Hippocampal formation (tissue), 2 donors: ENCODE measurements at regions not wholly inside any gene's neighbourhood (a gene's known extent, or its start where the extent isn't known, plus 50 kb on each side); places are given as distances from the start of the nearest gene placed in this dataset.

Experiments used
- DNase-seq, 2 donors: peaks; one replicate each; lab custom pipeline; 2025; lab: John Stamatoyannopoulos, UW

- DNase-seq = no peak
Measured at GRCh38 chr2:7286120-7286519, 368.9 kb downstream of the RNF144A start.

- no peak for DNase-seq
Measured at GRCh38 chr2:7288484-7288883, 371.3 kb downstream of the RNF144A start.

GRCh38 chr2:7289697-7290096, 372.5 kb downstream of the RNF144A start:
- no peak for DNase-seq

GRCh38 chr2:7292154-7292691, 375.0 kb downstream of the RNF144A start:
- DNase-seq = peak in 1 of 2 donors; percentile 30

GRCh38 chr2:7309582-7309981, 392.4 kb downstream of the RNF144A start:
- no peak for DNase-seq

GRCh38 chr2:7324706-7325105, 407.5 kb downstream of the RNF144A start:
- no peak for DNase-seq

GRCh38 chr2:7325186-7325585, 408.0 kb downstream of the RNF144A start:
- no peak for DNase-seq

- DNase-seq = no peak
Measured at GRCh38 chr2:7329465-7329864, 412.3 kb downstream of the RNF144A start.

- DNase-seq = no peak
Measured at GRCh38 chr2:7333189-7333765, 416.1 kb downstream of the RNF144A start.

GRCh38 chr2:7333960-7334493, 416.8 kb downstream of the RNF144A start:
- no peak for DNase-seq

- DNase-seq = no peak
Measured at GRCh38 chr2:7338961-7339360, 421.7 kb downstream of the RNF144A start.

GRCh38 chr2:7346336-7346735, 429.1 kb downstream of the RNF144A start:
- DNase-seq = no peak

- no peak for DNase-seq
Measured at GRCh38 chr2:7348761-7349160, 431.5 kb downstream of the RNF144A start.

GRCh38 chr2:7352191-7352590, 435.0 kb downstream of the RNF144A start:
- peak in 1 of 2 donors; percentile 47 for DNase-seq

- no peak for DNase-seq
Measured at GRCh38 chr2:7353571-7353970, 436.4 kb downstream of the RNF144A start.

GRCh38 chr2:7355781-7356180, 438.6 kb downstream of the RNF144A start:
- no peak for DNase-seq

- no peak for DNase-seq
Measured at GRCh38 chr2:7356909-7357584, 439.8 kb downstream of the RNF144A start.

GRCh38 chr2:7357993-7358392, 440.8 kb downstream of the RNF144A start:
- DNase-seq = no peak

GRCh38 chr2:7358865-7359447, 441.7 kb downstream of the RNF144A start:
- no peak for DNase-seq

- no peak for DNase-seq
Measured at GRCh38 chr2:7363906-7364305, 446.7 kb downstream of the RNF144A start.

GRCh38 chr2:7368211-7368610, 451.0 kb downstream of the RNF144A start:
- DNase-seq = no peak

- no peak for DNase-seq
Measured at GRCh38 chr2:7373156-7373555, 455.9 kb downstream of the RNF144A start.

GRCh38 chr2:7375901-7376300, 458.7 kb downstream of the RNF144A start:
- DNase-seq = no peak
